ENCODE measurements at regions not wholly inside any gene's neighbourhood (a gene's known extent, or its start where the extent isn't known, plus 50 kb on each side); places are given as distances from the start of the nearest gene placed in this dataset.

DNA sequence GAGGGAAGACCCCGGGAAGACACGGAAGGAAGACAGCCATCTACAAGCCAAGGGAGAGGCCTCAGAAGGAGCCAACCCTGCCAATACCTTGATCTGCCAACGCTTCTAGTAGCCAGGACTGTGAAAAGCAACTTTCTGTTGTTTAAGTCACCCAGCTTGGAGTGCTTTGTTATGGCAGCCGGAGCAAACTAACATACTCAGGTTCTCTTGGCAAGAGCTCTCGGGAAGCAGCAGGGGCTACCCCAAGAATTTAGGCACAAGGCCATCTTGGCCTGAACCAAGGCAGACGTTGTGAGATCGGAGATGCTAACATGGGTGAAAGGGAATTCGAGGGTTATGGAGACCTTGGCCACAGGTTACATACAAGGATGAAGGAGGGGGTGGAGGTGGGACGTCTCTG, 78.6 kb upstream of the KLHL29 start:
- Histone ChIP-seq H2AFZ (replicated peaks) (no peak overlapping the region), H3K4me3 (no peak overlapping the region), H3K4me1 (peaks cover 11% of the 10 kb centered on the region), H3F3A (ENCODE audit: low read depth) (no peaks in the 10 kb centered on the region), H3K36me3 (no peaks in the 10 kb centered on the region), H3K79me2 (ENCODE audit: low read depth) (no peaks in the 10 kb centered on the region), H3K27ac (no peak overlapping the region), H3K9me3 (ENCODE audit: low read depth) (no peaks in the 10 kb centered on the region), H3K9ac (no peak overlapping the region), H4K20me1 (ENCODE audit: low read depth) (no peaks in the 10 kb centered on the region), H3K27me3 (no peaks in the 10 kb centered on the region), H3K4me2 (no peak overlapping the region)
- TF ChIP-seq EZH2phosphoT487 (IDR thresholded peaks at IDR 0.05), result no peak
- TF ChIP-seq CTCF (IDR thresholded peaks at IDR 0.05), result no peak
- DNase-seq (ENCODE audit: low spot score), result no peak
- Mint-ChIP-seq H3K4me1 (peaks cover 17% of the 10 kb centered on the region), H3K27ac (no peak overlapping the region), H3K4me3 (no peak overlapping the region), H3K9me3 (no peaks in the 10 kb centered on the region), H3K36me3 (no peaks in the 10 kb centered on the region), H3K27me3 (ENCODE audit: insufficient read depth, low read depth) (peaks cover 7% of the 10 kb centered on the region)

DNA sequence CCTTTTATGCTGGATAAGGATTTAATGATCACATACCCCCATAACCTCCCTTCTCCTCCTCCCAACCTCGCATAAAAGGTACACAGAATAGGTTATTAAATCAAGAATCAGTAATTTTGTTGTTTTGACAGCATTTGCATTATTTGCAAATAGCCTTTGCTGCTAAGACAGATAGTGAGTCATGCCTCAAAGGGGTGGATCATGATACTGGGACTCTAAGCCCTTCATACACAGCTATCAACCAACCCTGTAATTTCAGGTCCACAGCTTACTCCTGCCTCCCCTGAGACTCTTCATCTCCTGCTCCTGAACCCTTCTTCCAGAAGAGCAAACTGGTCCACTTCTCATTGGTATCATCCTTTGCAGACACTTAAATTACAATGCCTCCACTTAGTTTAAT, 73.8 kb upstream of the KLHL29 start:
- H3K4me1 ChIP-seq, result no peaks in the 10 kb centered on the region
- Mint-ChIP-seq H3K36me3 (no peaks in the 10 kb centered on the region), H3K4me3 (no peak overlapping the region), H3K27ac (no peak overlapping the region), H3K27me3 (ENCODE audit: insufficient read depth, low read depth) (peaks cover 12% of the 10 kb centered on the region), H3K4me1 (peaks cover 3% of the 10 kb centered on the region), H3K9me3 (no peaks in the 10 kb centered on the region)
- no peaks in the 10 kb centered on the region for H3K79me2 ChIP-seq (ENCODE audit: low read depth)
- no peaks in the 10 kb centered on the region for H3F3A ChIP-seq (ENCODE audit: low read depth)
- no peaks in the 10 kb centered on the region for H3K27me3 ChIP-seq
- H4K20me1 ChIP-seq (ENCODE audit: low read depth), result no peaks in the 10 kb centered on the region
- H2AFZ ChIP-seq (replicated peaks), result no peak overlapping the region
- no peak overlapping the region for H3K27ac ChIP-seq
- DNase-seq (ENCODE audit: low spot score), result no peak
- H3K4me3 ChIP-seq, result no peak overlapping the region
- H3K9ac ChIP-seq, result no peak overlapping the region
- no peaks in the 10 kb centered on the region for H3K9me3 ChIP-seq (ENCODE audit: low read depth)
- H3K4me2 ChIP-seq, result no peak overlapping the region
- no peak for TF ChIP-seq EZH2phosphoT487 (IDR thresholded peaks at IDR 0.05)
- TF ChIP-seq EZH2 (IDR thresholded peaks at IDR 0.05), result no peak
- no peak for TF ChIP-seq CTCF (IDR thresholded peaks at IDR 0.05)
- H3K36me3 ChIP-seq, result no peaks in the 10 kb centered on the region

DNA sequence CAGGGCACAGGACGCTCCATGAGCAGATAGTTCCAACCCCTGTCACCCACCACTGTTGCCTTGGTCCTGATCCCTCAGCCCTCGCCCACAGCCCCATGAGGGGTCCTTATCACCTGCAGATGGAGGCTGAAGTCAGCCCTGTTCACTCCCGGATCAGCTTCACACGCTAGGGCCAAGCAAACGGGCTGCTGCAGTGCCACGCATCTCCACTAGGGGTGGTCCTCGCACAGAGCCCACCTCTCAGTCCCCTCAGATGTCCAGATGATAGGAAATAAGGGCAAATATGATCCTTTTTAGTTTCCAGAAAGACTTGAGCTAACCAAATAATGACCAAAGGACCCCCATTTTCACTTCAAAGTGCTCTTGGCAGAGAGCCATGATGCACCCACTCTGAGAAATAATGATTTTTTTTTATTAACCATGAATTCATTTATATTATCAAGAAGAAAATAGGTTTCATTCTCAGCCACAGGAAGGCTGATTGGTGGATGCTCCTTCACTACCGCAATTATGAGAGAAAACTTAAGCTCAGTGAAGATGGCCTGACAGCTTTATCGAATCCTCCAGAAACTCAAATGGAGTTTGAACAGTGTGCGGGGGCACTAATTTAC, 71.9 kb upstream of the KLHL29 start:
- H3K9ac ChIP-seq, result no peak overlapping the region
- H3K9me3 ChIP-seq (ENCODE audit: low read depth), result no peaks in the 10 kb centered on the region
- H3K36me3 Mint-ChIP-seq, result no peaks in the 10 kb centered on the region
- H3K4me3 Mint-ChIP-seq, result no peak overlapping the region
- no peaks in the 10 kb centered on the region for H3K36me3 ChIP-seq
- no peaks in the 10 kb centered on the region for H3K4me1 Mint-ChIP-seq
- H3K27me3 ChIP-seq, result no peaks in the 10 kb centered on the region
- H2AFZ ChIP-seq (replicated peaks), result no peak overlapping the region
- H3K4me3 ChIP-seq, result no peak overlapping the region
- H3K27ac ChIP-seq, result no peak overlapping the region
- H3K4me1 ChIP-seq, result no peaks in the 10 kb centered on the region
- H3K27me3 Mint-ChIP-seq (ENCODE audit: insufficient read depth, low read depth), result peaks cover 10% of the 10 kb centered on the region
- no peaks in the 10 kb centered on the region for H3K79me2 ChIP-seq (ENCODE audit: low read depth)
- peak; percentile 69 for DNase-seq (ENCODE audit: low spot score)
- H4K20me1 ChIP-seq (ENCODE audit: low read depth), result no peaks in the 10 kb centered on the region
- TF ChIP-seq EZH2phosphoT487 (IDR thresholded peaks at IDR 0.05), result no peak
- no peak for TF ChIP-seq EZH2 (IDR thresholded peaks at IDR 0.05)
- peak; percentile 84 for TF ChIP-seq CTCF (IDR thresholded peaks at IDR 0.05)
- no peaks in the 10 kb centered on the region for H3K9me3 Mint-ChIP-seq
- H3K27ac Mint-ChIP-seq, result no peak overlapping the region
- no peak overlapping the region for H3K4me2 ChIP-seq
- H3F3A ChIP-seq (ENCODE audit: low read depth), result no peaks in the 10 kb centered on the region
